Parathyroid adenoma (tissue), 2 donors: ENCODE measurements at regions not wholly inside any gene's neighbourhood (a gene's known extent, or its start where the extent isn't known, plus 50 kb on each side); places are given as distances from the start of the nearest gene placed in this dataset.

Experiments used
- H2AFZ ChIP-seq: fragments of 300-600 bp; sonication (generic); one replicate; pipeline ENCODE4 v1.7.0; 2017; ENCODE audit warnings: antibody characterized with exemption, mild to moderate bottlenecking
- H3K27ac ChIP-seq: fragments of 300-600 bp; sonication (generic); one replicate; pipeline ENCODE4 v1.7.0; 2017
- H3K27me3 ChIP-seq: fragments of 300-600 bp; sonication (generic); one replicate; pipeline ENCODE4 v1.7.0; 2017; ENCODE audit warnings: low read length; ENCODE audit not compliant: control insufficient read depth, insufficient read depth
- H3K36me3 ChIP-seq: fragments of 300-600 bp; sonication (generic); one replicate; pipeline ENCODE4 v1.7.0; 2017; ENCODE audit warnings: low read length; ENCODE audit not compliant: control insufficient read depth, insufficient read depth
- H3K4me1 ChIP-seq: fragments of 300-600 bp; sonication (generic); one replicate; pipeline ENCODE4 v1.7.0; 2017; ENCODE audit warnings: control low read depth
- H3K4me2 ChIP-seq: fragments of 300-600 bp; sonication (generic); one replicate; pipeline ENCODE4 v1.7.0; 2017; ENCODE audit warnings: low read length
- H3K4me3 ChIP-seq: fragments of 300-600 bp; sonication (generic); one replicate; pipeline ENCODE4 v1.7.0; 2017; ENCODE audit warnings: low read depth, low read length
- H3K79me2 ChIP-seq: fragments of 300-600 bp; sonication (generic); one replicate; pipeline ENCODE4 v1.7.0; 2017; ENCODE audit warnings: control low read depth
- H3K9ac ChIP-seq: fragments of 300-600 bp; sonication (generic); one replicate; pipeline ENCODE4 v1.7.0; 2017; ENCODE audit warnings: mild to moderate bottlenecking
- H3K9me3 ChIP-seq: fragments of 300-600 bp; sonication (generic); one replicate; pipeline ENCODE4 v1.7.0; 2017; ENCODE audit warnings: low read length; ENCODE audit not compliant: control insufficient read depth
- CTCF ChIP-seq: fragments of 300-600 bp; sonication (generic); IDR thresholded peaks from one replicate; pipeline ENCODE4 v1.7.0; 2017; ENCODE audit warnings: antibody characterized with exemption, mild to moderate bottlenecking
- donor health status: primary hyperparathyroidism.

GRCh38 chr10:131473645-131474044, 162.1 kb upstream of the TCERG1L start:
- H3K27ac ChIP-seq, result no peak overlapping the region
- TF ChIP-seq CTCF, result no peak

GRCh38 chr10:131474416-131474815, 162.9 kb upstream of the TCERG1L start:
- Histone ChIP-seq H3K4me3 (no peak overlapping the region), H3K27me3 (no peaks in the 10 kb centered on the region), H3K4me2 (no peak overlapping the region), H3K9ac (no peak overlapping the region), H3K36me3 (no peaks in the 10 kb centered on the region), H3K9me3 (no peaks in the 10 kb centered on the region), H3K27ac (no peak overlapping the region), H3K79me2 (no peaks in the 10 kb centered on the region), H2AFZ (no peak overlapping the region), H3K4me1 (no peaks in the 10 kb centered on the region)
- TF ChIP-seq CTCF, result no peak

More at GRCh38 chr10:131473645-131474044, 162.1 kb upstream of the TCERG1L start:
- Histone ChIP-seq H3K27me3 (no peaks in the 10 kb centered on the region), H3K4me3 (no peak overlapping the region), H3K36me3 (no peaks in the 10 kb centered on the region), H3K4me1 (no peaks in the 10 kb centered on the region), H3K9ac (no peak overlapping the region), H3K79me2 (no peaks in the 10 kb centered on the region), H3K4me2 (no peak overlapping the region), H2AFZ (no peak overlapping the region), H3K9me3 (no peaks in the 10 kb centered on the region)

GRCh38 chr10:131475043-131475442, 163.5 kb upstream of the TCERG1L start:
- Histone ChIP-seq H3K79me2 (no peaks in the 10 kb centered on the region), H3K9me3 (no peaks in the 10 kb centered on the region), H3K4me2 (no peak overlapping the region), H3K27me3 (no peaks in the 10 kb centered on the region), H3K4me1 (no peaks in the 10 kb centered on the region), H2AFZ (no peak overlapping the region), H3K4me3 (no peak overlapping the region), H3K9ac (no peak overlapping the region), H3K27ac (no peak overlapping the region), H3K36me3 (no peaks in the 10 kb centered on the region)
- TF ChIP-seq CTCF, result no peak

GRCh38 chr10:131475803-131476202, 164.3 kb upstream of the TCERG1L start:
- Histone ChIP-seq H3K27me3 (no peaks in the 10 kb centered on the region), H3K4me2 (no peak overlapping the region), H3K4me3 (no peak overlapping the region), H3K36me3 (no peaks in the 10 kb centered on the region), H3K4me1 (no peaks in the 10 kb centered on the region), H3K79me2 (no peaks in the 10 kb centered on the region), H3K9ac (no peak overlapping the region), H3K27ac (no peak overlapping the region), H2AFZ (no peak overlapping the region), H3K9me3 (no peaks in the 10 kb centered on the region)
- no peak for TF ChIP-seq CTCF

- no peak for TF ChIP-seq CTCF
- H3K27ac ChIP-seq, result no peak overlapping the region
- no peaks in the 10 kb centered on the region for H3K9me3 ChIP-seq
- H3K27me3 ChIP-seq, result no peaks in the 10 kb centered on the region
- H3K9ac ChIP-seq, result no peak overlapping the region
- no peaks in the 10 kb centered on the region for H3K36me3 ChIP-seq
- H3K4me1 ChIP-seq, result no peaks in the 10 kb centered on the region
- H3K4me2 ChIP-seq, result no peak overlapping the region
- H2AFZ ChIP-seq, result no peak overlapping the region
- no peak overlapping the region for H3K4me3 ChIP-seq
- H3K79me2 ChIP-seq, result no peaks in the 10 kb centered on the region
These were observed 166.1 kb upstream of the TCERG1L start for GRCh38 chr10:131477457-131478121.
